Hepatocyte (in vitro differentiated cells): ENCODE measurements at regions not wholly inside any gene's neighbourhood (a gene's known extent, or its start where the extent isn't known, plus 50 kb on each side); places are given as distances from the start of the nearest gene placed in this dataset.

Source experiments
- EZH2 ChIP-seq: fragments of 200-600 bp; sonication (generic); IDR thresholded peaks from 2 replicates; pipeline ENCODE4 v1.6.1; 2016; ENCODE audit warnings: antibody characterized with exemption, mild to moderate bottlenecking, borderline replicate concordance
- EZH2phosphoT487 ChIP-seq: fragments of 200-600 bp; sonication (generic); IDR thresholded peaks from one replicate; pipeline ENCODE4 v1.6.1; 2018; ENCODE audit warnings: antibody characterized with exemption, mild to moderate bottlenecking, low read depth, moderate library complexity; ENCODE audit not compliant: unreplicated experiment, severe bottlenecking
- TF ChIP-seq, protein P1 (sequence below): fragments of 200-600 bp; sonication (generic); IDR thresholded peaks from 2 replicates; pipeline ENCODE4 v1.5.1; 2016; ENCODE audit warnings: antibody characterized with exemption, mild to moderate bottlenecking; ENCODE audit not compliant: poor library complexity

DNA sequence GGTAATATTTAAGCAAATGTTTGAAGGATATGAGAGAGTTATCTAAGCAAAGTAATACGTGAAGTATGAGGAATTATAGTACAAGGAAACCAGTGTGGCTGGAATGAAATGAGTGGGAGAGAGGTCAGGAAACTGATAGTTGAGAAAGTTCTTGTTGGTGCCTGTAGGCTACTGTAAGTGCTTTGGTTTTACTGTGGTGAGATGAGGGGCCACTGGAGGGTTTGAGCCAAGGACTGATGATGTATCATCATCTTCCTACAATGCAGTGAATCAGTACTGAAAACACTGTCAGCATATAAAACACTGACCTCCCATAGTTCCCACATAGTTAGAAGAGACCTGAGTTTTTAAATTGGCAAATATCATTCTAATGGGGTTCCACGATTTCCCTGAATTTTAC, 367.5 kb upstream of the CTSO start:
- TF ChIP-seq EZH2 (no peak), EZH2phosphoT487 (no peak)
- TF ChIP-seq, protein P1, sequence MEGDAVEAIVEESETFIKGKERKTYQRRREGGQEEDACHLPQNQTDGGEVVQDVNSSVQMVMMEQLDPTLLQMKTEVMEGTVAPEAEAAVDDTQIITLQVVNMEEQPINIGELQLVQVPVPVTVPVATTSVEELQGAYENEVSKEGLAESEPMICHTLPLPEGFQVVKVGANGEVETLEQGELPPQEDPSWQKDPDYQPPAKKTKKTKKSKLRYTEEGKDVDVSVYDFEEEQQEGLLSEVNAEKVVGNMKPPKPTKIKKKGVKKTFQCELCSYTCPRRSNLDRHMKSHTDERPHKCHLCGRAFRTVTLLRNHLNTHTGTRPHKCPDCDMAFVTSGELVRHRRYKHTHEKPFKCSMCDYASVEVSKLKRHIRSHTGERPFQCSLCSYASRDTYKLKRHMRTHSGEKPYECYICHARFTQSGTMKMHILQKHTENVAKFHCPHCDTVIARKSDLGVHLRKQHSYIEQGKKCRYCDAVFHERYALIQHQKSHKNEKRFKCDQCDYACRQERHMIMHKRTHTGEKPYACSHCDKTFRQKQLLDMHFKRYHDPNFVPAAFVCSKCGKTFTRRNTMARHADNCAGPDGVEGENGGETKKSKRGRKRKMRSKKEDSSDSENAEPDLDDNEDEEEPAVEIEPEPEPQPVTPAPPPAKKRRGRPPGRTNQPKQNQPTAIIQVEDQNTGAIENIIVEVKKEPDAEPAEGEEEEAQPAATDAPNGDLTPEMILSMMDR: no peak
